ENCODE measurements at regions not wholly inside any gene's neighbourhood (a gene's known extent, or its start where the extent isn't known, plus 50 kb on each side); places are given as distances from the start of the nearest gene placed in this dataset.
"Not testable (repeated sequence)": the region's sequence is repeated elsewhere in the genome, so short reads cannot be mapped to it uniquely, and the experiment has no call there.

DNA sequence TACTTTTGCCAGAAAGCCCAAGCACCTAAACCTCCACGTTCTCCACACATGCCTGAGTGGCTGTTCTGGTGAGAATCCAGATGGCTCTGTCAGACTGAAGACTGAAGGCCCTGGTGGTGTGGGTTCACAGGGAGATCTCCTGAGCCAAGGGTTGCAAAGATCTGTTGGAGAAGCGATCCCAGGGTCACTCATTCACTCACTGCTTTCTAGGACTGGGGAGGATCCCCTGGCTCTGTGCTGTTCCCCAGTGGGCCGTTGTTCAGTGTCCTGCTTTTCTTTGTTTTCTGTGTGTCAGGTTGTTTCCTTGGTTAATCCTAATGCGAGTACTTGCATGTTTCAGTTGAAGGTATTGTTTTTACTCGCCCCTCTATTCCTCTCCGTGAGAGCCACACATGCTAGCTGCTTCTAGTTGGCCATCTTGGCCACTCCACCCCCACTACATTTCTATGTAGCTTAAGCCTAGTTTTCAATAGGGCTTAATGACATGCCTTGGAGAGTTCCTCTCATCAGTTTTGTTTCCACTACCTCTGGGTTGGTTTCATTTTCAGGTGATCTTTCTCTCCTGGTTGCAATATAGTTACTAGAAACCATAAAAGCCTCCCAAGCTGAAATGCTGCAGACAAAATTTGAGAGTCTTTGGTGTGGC, 144.5 kb upstream of the SLC38A2 start:
- DNase-seq (ENCODE audit: low spot score): no peak

GRCh38 chr12:46516238-46516932, 143.8 kb upstream of the SLC38A2 start:
- DNase-seq (ENCODE audit: low spot score): no peak

DNA sequence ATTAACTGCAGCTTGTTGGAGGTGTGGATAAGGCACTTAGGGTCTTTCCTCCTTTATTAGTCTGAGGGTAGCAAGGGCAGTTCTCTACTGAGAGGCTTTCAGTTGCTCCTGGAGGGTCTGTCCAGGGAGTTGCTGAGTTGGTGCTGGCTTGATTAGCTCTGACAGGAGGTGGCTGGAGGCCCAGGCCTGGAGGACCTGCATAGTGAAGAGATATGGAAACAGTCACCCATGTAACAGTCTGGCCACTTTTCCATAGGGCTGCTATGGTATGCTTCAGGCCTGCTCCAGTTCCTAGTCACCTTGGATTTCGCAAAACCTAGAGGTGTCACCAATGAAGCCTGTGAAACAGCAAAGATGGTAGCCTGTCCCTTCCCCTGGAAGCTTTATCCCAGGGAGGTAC, 143.3 kb upstream of the SLC38A2 start:
- DNase-seq (ENCODE audit: low spot score): no peak

DNA sequence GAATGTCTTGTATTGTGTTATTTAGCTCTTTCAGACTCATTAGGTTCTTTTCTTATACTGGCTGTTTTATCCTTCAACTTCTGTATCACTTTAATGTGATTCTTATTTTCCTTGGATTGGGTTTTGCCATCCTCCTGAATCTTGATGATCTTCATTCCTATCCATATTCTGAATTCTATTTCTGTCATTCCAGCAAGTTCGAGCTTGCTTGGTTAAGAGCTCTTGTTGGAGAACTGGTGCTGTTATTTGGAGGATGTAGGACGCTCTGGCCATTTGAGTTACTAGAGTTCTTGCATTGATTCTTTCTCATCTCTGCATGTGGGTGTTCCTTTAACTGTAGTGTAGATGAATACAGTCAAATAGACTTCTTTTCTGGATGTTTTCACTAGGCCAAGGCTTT, 142.3 kb upstream of the SLC38A2 start:
- DNase-seq (ENCODE audit: low spot score): no peak

- DNase-seq (ENCODE audit: low spot score): not testable (repeated sequence)
These were observed 137.7 kb upstream of the SLC38A2 start for GRCh38 chr12:46510257-46510656.

DNA sequence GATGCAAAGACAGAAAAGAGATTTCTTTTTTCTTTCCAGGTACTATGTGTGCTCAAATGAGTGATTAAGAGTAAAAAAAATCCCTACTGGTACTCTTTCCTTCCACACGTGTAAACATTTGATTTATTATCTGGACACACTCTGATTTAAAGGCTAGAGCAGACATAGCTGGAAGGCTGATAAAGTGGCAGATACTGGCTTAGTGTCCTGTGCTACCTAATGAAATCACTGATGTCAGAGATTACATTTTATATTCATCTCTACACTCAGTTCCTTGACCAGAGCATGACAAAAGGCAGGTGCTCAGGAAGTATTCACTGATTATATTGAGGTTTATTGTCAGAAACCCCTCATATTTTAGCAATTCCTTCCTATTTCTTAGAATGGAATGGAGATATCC, 136.6 kb upstream of the SLC38A2 start:
- no peak for DNase-seq (ENCODE audit: low spot score)

DNA sequence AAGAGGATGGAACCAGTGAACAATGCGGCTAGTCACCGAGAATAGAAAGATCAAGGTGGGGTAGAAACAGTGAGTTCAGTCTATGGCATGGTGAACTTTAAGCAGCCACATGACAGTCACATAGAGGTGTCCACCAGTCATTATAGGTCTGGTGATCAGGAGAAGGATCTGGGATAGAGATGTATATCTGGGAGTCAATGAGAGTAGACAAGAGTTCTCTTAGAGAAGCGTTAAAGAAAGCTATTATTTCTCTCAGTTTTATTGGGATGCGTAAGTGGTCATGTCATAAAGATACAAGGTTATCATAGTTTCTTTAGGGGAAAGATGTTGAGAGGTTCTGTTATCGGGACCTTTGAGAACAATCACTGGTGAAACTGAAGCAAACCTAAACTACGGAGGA, 136.1 kb upstream of the SLC38A2 start:
- DNase-seq (ENCODE audit: low spot score): no peak

GRCh38 chr12:46507766-46508165, 135.2 kb upstream of the SLC38A2 start:
- no peak for DNase-seq (ENCODE audit: low spot score)

DNA sequence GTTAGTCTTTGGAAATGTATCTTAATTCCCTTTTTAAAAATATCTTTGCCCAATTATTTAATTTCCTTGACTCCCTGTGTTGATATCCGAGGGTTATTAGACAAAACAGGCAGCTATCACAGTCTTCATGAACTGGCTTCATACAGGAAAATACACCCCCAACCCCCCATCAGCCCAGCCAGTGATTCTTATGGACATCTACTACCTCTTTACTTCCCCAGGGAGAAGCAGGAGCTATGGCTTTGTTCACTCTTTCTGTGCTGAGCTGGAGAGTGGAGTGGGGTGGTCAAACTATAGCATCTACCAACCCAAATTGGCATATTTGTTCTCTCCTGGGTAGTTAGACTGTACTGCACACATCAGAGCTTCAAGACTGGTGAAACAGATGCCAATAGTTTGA, 134.4 kb upstream of the SLC38A2 start:
- DNase-seq (ENCODE audit: low spot score): no peak

DNA sequence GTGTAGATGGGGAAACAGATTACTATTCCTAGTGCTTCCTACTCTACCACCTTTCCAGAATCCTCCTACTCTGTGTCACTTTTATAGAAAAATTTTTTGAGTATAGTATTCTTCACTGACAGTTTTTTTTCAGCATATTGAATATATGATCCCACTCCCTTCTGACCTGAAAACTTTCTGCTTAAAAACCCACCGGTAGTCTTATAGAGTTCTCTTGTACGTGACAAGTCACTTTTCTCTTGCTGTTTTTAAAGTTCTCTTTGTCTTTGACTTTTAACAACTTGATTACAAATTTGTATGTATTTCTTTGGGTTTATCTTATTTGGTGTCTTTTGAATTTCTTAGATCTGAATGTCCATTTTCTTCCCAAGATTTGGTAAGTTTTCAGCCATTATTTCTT, 133.6 kb upstream of the SLC38A2 start:
- no peak for DNase-seq (ENCODE audit: low spot score)

DNA sequence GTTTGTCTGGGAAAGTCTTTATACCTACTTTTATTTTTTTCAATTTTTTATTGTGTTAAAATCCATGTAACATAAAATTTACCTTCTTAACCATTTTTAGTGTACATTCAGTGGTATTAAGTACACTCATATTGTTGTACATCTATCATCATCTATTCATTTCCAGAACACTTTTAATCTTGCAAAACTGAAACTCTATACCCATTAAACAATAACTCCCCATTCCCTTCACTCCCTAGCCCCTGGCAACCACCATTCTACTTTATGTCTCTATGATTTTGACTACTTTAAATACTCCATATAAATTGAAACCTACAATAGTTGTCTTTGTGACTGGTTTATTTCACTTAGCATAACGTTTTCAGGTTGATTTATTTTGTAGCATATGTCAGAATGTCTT, 131.9 kb upstream of the SLC38A2 start:
- DNase-seq (ENCODE audit: low spot score): no peak

DNA sequence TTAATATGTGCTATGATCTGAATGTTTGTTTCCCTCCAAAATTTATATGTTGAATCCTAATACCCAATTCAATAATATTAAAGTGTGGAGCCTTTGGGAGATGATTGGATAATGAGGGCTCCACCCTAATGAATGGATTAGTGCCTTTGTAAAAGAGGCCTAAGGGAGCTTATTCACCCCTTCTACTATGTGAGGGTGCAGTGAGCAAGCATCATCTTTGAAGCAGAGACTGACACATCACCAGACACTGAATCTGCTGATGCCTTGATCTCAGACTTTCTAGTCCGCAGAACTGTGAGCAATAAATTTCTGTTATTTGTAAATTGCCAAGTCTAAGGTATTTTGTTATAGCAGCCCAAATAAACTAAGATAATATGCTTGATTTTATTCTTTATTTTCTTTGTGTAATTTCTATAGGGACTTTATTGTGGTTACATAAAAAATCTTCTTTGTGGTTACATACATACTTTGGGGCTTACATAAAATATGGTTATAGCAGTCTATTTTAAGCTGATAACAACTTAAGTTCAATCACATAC, 131.1 kb upstream of the SLC38A2 start:
- DNase-seq (ENCODE audit: low spot score): no peak

DNA sequence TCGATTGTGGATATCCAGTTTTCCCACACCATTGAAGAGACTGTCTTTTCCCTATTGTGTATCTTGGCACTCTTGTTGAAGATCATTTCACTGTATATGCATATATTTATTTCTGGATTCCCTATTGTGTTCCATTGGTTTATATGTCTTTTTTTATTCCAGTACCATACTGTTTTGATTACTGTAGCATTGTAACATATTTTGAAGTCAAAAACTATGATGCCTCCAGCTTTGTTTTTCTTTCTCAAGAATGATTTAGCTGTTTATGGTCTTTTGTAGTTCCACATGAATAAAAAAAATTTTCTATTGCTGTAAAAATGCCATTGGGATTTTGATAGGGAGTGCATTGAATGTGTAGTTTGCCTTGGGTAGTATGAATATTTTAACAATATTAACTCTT, 128.1 kb upstream of the SLC38A2 start:
- DNase-seq (ENCODE audit: low spot score): no peak

DNA sequence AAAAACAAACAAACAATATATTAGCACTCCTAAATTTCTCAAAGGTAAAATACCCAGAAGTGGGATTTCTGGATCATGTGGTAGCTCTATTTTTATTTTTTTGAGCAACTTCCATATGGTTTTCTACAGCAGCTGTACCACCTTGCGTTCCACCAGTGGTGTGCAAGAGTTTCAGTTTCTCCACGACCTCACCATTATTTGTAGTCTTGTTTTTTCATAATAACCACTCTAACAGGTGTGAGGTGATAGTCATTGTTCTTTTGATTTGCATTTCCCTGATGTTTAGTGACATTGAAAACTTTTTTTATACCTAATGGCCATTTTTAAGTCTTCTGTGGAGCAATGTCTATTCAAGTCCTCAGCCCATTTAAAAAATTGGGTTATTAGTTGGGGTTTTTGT, 127.3 kb upstream of the SLC38A2 start:
- no peak for DNase-seq (ENCODE audit: low spot score)

GRCh38 chr12:46499226-46499625, 126.7 kb upstream of the SLC38A2 start:
- no peak for DNase-seq (ENCODE audit: low spot score)

GRCh38 chr12:46497739-46498138, 125.2 kb upstream of the SLC38A2 start:
- DNase-seq (ENCODE audit: low spot score): no peak

GRCh38 chr12:46494424-46494823, 121.9 kb upstream of the SLC38A2 start:
- no peak for DNase-seq (ENCODE audit: low spot score)

- no peak for DNase-seq (ENCODE audit: low spot score)
These were observed 121.2 kb upstream of the SLC38A2 start for GRCh38 chr12:46493834-46494181.

GRCh38 chr12:46493150-46493833, 120.7 kb upstream of the SLC38A2 start:
- DNase-seq (ENCODE audit: low spot score): no peak

DNA sequence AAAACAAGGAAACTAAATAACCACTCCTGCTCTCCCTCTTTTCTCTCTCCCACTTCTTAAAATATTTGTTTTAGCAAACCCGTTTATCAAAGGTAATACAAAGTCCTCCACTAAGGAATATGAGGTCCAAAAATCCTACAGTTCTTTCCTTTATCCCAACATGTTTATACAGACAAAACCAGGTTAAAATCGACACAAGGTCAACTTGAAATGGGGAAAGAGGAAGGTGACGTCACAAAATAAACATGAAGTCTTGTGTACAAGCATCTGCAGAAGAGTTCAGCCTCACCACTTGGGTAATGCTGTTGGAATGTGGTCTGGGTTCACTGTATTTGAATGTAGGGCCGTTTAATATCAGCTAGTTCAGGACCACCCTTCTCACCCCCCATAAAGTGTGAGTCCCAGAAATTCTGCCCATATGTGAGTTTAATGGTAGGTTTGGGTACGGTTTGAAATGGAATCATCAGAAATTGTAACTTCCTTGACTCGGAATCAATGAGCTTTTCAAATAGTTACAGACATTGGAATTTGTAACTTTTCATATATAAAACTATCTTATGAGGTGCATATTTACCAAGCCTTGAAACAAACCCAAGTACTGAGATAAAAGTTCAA, 120.0 kb upstream of the SLC38A2 start:
- no peak for DNase-seq (ENCODE audit: low spot score)

GRCh38 chr12:46491548-46491947, 119.0 kb upstream of the SLC38A2 start:
- DNase-seq (ENCODE audit: low spot score): no peak

GRCh38 chr12:46490635-46491034, 118.1 kb upstream of the SLC38A2 start:
- DNase-seq (ENCODE audit: low spot score): no peak

- DNase-seq (ENCODE audit: low spot score): no peak
These were observed 117.4 kb upstream of the SLC38A2 start for GRCh38 chr12:46489951-46490388.

All from HuH-7.5 (cell line).